ENCODE measurements at regions not wholly inside any gene's neighbourhood (a gene's known extent, or its start where the extent isn't known, plus 50 kb on each side); places are given as distances from the start of the nearest gene placed in this dataset.

- H3K27ac ChIP-seq = peak overlapping the region; percentile 71
- no peak for TF ChIP-seq CTCF (conservative IDR thresholded peaks at IDR 0.05)
These were observed 112.9 kb upstream of the STK17B start for GRCh38 chr2:196284144-196284844.

GRCh38 chr2:196284866-196285557, 113.6 kb upstream of the STK17B start:
- no peak for TF ChIP-seq CTCF (conservative IDR thresholded peaks at IDR 0.05)
- peak overlapping the region; percentile 71 for H3K27ac ChIP-seq

- no peak overlapping the region for H3K27ac ChIP-seq
- TF ChIP-seq CTCF (conservative IDR thresholded peaks at IDR 0.05) = no peak
These were observed 115.4 kb upstream of the STK17B start for GRCh38 chr2:196286821-196287220.

- H3K27ac ChIP-seq = no peak overlapping the region
- no peak for TF ChIP-seq CTCF (conservative IDR thresholded peaks at IDR 0.05)
These were observed 116.1 kb upstream of the STK17B start for GRCh38 chr2:196287523-196287922.

- TF ChIP-seq CTCF (conservative IDR thresholded peaks at IDR 0.05) = no peak
- H3K27ac ChIP-seq = no peak overlapping the region
These were observed 116.7 kb upstream of the STK17B start for GRCh38 chr2:196288006-196288538.

GRCh38 chr2:196289000-196289399, 117.6 kb upstream of the STK17B start:
- no peak for TF ChIP-seq CTCF (conservative IDR thresholded peaks at IDR 0.05)
- H3K27ac ChIP-seq = no peak overlapping the region

- no peak for TF ChIP-seq CTCF (conservative IDR thresholded peaks at IDR 0.05)
These were observed 118.8 kb upstream of the STK17B start for GRCh38 chr2:196290136-196290535.

More at GRCh38 chr2:196290136-196290535, 118.8 kb upstream of the STK17B start:
- H3K27ac ChIP-seq = no peak overlapping the region

All from VCaP (cell line).